ENCODE measurements at regions not wholly inside any gene's neighbourhood (a gene's known extent, or its start where the extent isn't known, plus 50 kb on each side); places are given as distances from the start of the nearest gene placed in this dataset.

GRCh38 chr21:17679002-17679600 lies 66.4 kb upstream of the BTG3 start:
- TF ChIP-seq ATF7 (IDR thresholded peaks at IDR 0.05): no peak
- TF ChIP-seq ATF7 (CRISPR knock-in tag; IDR thresholded peaks at IDR 0.05): no peak
- no peak for TF ChIP-seq RBM39 (IDR thresholded peaks at IDR 0.05; ENCODE audit: low read depth, low read length, poor library complexity, severe bottlenecking)
- TF ChIP-seq RAD21 (CRISPR knock-in tag; IDR thresholded peaks at IDR 0.05): peak; percentile 70
- TF ChIP-seq GABPA (IDR thresholded peaks at IDR 0.05; ENCODE audit: low read depth, low read length): no peak
- no peak for TF ChIP-seq GABPA (CRISPR knock-in tag; IDR thresholded peaks at IDR 0.05; ENCODE audit: low read depth)
- TF ChIP-seq FOXP4 (CRISPR knock-in tag; IDR thresholded peaks at IDR 0.05): no peak
- TF ChIP-seq CREB1 (IDR thresholded peaks at IDR 0.05): no peak
- TF ChIP-seq CREB1 (CRISPR knock-in tag; IDR thresholded peaks at IDR 0.05): no peak
- TF ChIP-seq RBM22 (optimal IDR thresholded peaks at IDR 0.05; ENCODE audit: low read length): no peak
- no peak for TF ChIP-seq ZBTB42 (CRISPR knock-in tag; IDR thresholded peaks at IDR 0.05)
- no peak for TF ChIP-seq ZNF224 (CRISPR knock-in tag; IDR thresholded peaks at IDR 0.05)
- TF ChIP-seq SRSF1 (optimal IDR thresholded peaks at IDR 0.05; ENCODE audit: low read depth, low read length): no peak
- TF ChIP-seq SP2 (CRISPR knock-in tag; IDR thresholded peaks at IDR 0.05): no peak
- no peak for TF ChIP-seq ZBTB2 (CRISPR knock-in tag; IDR thresholded peaks at IDR 0.05; ENCODE audit: low read depth)
- TF ChIP-seq ARNT (IDR thresholded peaks at IDR 0.05): no peak
- TF ChIP-seq DNMT1 (CRISPR knock-in tag; IDR thresholded peaks at IDR 0.05): no peak
